Astrocyte (in vitro differentiated cells and primary cell): ENCODE measurements at regions not wholly inside any gene's neighbourhood (a gene's known extent, or its start where the extent isn't known, plus 50 kb on each side); places are given as distances from the start of the nearest gene placed in this dataset.

Source experiments
- DNase-seq: peaks from one replicate; pipeline ENCODE4 v3.0.0-alpha.2; 2010; ENCODE audit warnings: low read depth
- FAIRE-seq: peaks from 2 replicates; lab custom pipeline; 2011; peaks lifted over from hg19 to GRCh38; lab: Jason Lieb, UNC
- H2AFZ ChIP-seq: 2 replicates; pipeline ENCODE4 v1.6.0; 2012; ENCODE audit warnings: low read depth, low read length, inconsistent platforms
- H3K27ac ChIP-seq: 2 replicates; pipeline ENCODE4 v1.5.1; 2011; ENCODE audit warnings: low read depth, low read length, inconsistent platforms
- H3K27me3 ChIP-seq: 2 replicates; pipeline ENCODE4 v1.6.0; 2011; ENCODE audit warnings: low read length, inconsistent platforms; ENCODE audit not compliant: insufficient read depth
- H3K36me3 ChIP-seq: 2 replicates; pipeline ENCODE4 v1.5.1; 2011; ENCODE audit warnings: low read length, inconsistent platforms; ENCODE audit not compliant: insufficient read depth
- H3K4me1 ChIP-seq: 2 replicates; pipeline ENCODE4 v1.5.1; 2011; ENCODE audit warnings: low read length, inconsistent platforms; ENCODE audit not compliant: insufficient read depth
- H3K4me2 ChIP-seq: 2 replicates; pipeline ENCODE4 v1.6.0; 2012; ENCODE audit warnings: low read length, inconsistent platforms
- H3K4me3 ChIP-seq: 2 replicates; pipeline ENCODE4 v1.5.1; 2011; ENCODE audit warnings: low read depth, mild to moderate bottlenecking, low read length, inconsistent platforms; ENCODE audit not compliant: insufficient read depth
- H3K79me2 ChIP-seq: 2 replicates; pipeline ENCODE4 v1.6.0; 2012; ENCODE audit warnings: mild to moderate bottlenecking, low read length, inconsistent platforms; ENCODE audit not compliant: insufficient read depth
- H3K9ac ChIP-seq: 2 replicates; pipeline ENCODE4 v1.6.0; 2012; ENCODE audit warnings: mild to moderate bottlenecking, low read length, inconsistent platforms
- H3K9me3 ChIP-seq: 2 replicates; pipeline ENCODE4 v1.5.1; 2012; ENCODE audit warnings: low read depth, mild to moderate bottlenecking, low read length, inconsistent platforms; ENCODE audit not compliant: insufficient read depth
- H4K20me1 ChIP-seq: 2 replicates; pipeline ENCODE4 v1.6.0; 2012; ENCODE audit warnings: low read length, inconsistent platforms; ENCODE audit not compliant: insufficient read depth
- H3K27ac Mint-ChIP-seq: one replicate; pipeline ENCODE4 v1.8.0; 2021; ENCODE audit warnings: mild to moderate bottlenecking, mixed read lengths; ENCODE audit not compliant: unreplicated experiment
- H3K27me3 Mint-ChIP-seq: one replicate; pipeline ENCODE4 v1.8.0; 2021; ENCODE audit warnings: low read depth, mixed read lengths; ENCODE audit not compliant: unreplicated experiment
- H3K36me3 Mint-ChIP-seq: one replicate; pipeline ENCODE4 v1.8.0; 2021; ENCODE audit warnings: low read depth, mixed read lengths; ENCODE audit not compliant: unreplicated experiment
- H3K4me1 Mint-ChIP-seq: one replicate; pipeline ENCODE4 v1.8.0; 2021; ENCODE audit warnings: low read depth, mixed read lengths; ENCODE audit not compliant: unreplicated experiment
- H3K4me3 Mint-ChIP-seq: one replicate; pipeline ENCODE4 v1.8.0; 2021; ENCODE audit warnings: mild to moderate bottlenecking, moderate library complexity, mixed read lengths; ENCODE audit not compliant: unreplicated experiment
- H3K9me3 Mint-ChIP-seq: one replicate; pipeline ENCODE4 v1.8.0; 2021; ENCODE audit warnings: mild to moderate bottlenecking, mixed read lengths; ENCODE audit not compliant: unreplicated experiment
- EZH2 ChIP-seq: IDR thresholded peaks from 2 replicates; pipeline ENCODE4 v1.6.1; 2012; ENCODE audit warnings: mild to moderate bottlenecking, low read length, inconsistent platforms; ENCODE audit not compliant: insufficient read depth
- TF ChIP-seq, protein P1 (sequence below): IDR thresholded peaks from 2 replicates; pipeline ENCODE4 v1.5.1; 2011; ENCODE audit warnings: low read depth, mild to moderate bottlenecking, inconsistent platforms, low read length, moderate library complexity; ENCODE audit not compliant: insufficient read depth

DNA sequence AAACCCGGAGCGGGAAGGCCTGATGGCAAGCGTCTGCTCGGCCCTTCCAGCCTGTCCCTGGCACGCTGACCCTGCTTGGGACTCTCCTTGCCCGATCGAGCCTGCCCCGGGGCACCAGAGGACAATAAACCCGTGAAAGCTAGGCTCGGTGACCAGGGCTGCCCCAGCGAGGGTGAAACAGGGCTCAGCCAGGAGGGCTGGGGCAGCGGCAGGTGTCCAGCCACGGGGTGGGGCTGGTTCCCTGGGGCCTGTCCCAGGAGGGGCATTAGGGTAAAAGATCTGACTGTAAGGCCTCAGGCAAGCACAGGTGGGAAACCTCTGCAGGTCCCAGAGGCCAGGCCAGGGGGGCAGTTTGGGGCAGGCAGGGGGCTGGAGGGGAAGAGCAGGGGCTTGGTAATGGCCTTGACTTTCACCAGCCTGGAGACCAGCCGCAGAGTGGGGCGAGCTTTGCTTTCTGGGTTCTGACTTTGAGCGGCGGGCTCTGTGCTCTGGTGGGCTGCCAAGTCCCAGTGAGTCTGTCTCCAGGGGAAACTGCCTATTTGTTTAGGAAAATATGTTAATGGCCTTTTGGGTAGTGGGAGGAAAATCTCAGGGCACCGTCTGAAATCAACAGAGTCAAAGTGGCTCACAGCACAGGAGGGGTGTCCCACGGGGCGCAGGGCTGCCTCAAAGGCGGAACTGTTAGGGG is 68.2 kb upstream of the INPP5A start:
- H3K36me3 Mint-ChIP-seq: no peaks in the 10 kb centered on the region

DNA sequence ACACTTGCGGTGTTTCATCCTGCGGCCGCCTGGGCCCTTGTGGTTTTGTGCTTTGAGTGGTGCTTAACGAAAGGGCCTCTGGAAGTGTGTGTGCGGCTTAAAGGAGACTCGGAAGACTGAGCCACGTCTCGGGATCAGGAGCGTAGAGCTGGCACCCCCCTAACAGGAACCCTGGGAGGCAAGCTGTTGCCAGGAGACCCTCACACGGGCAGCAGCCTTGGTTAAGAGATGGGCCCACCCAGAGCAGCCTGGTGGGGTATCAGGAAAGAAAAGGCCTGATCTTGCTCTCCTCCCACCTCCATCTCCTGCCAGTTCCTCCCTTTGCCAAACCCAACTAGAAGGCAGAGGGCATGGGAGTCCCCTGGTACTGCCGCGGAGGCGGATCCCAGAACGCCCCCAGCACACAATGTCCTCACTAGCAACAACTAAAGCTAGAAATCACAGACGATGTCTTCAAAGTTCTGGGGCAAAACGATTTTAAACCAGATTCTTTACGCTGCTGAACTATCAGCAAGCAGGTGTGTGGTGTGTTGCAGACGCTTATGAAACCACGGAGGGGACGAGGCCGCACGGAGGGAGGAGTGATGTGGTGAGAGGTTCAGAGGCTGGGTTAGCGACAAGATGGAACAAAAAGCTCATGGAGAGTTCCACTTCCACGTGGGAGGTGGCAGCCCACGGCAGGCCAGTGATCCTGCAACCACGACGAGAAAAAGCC is 67.0 kb upstream of the INPP5A start:
- no peak overlapping the region for H3K27ac Mint-ChIP-seq
- FAIRE-seq (no peak), DNase-seq (peak; percentile 38)
- Histone ChIP-seq H2AFZ (peak overlapping the region; percentile 44), H4K20me1 (no peaks in the 10 kb centered on the region), H3K4me2 (peak overlapping the region; percentile 8), H3K4me3 (no peak overlapping the region), H3K9me3 (no peaks in the 10 kb centered on the region), H3K27me3 (no peaks in the 10 kb centered on the region), H3K79me2 (no peaks in the 10 kb centered on the region), H3K4me1 (no peaks in the 10 kb centered on the region), H3K36me3 (no peaks in the 10 kb centered on the region), H3K9ac (no peak overlapping the region), H3K27ac (no peak overlapping the region)
- H3K4me1 Mint-ChIP-seq: no peaks in the 10 kb centered on the region
- peaks cover 4% of the 10 kb centered on the region for H3K9me3 Mint-ChIP-seq
- peaks cover 6% of the 10 kb centered on the region for H3K27me3 Mint-ChIP-seq
- no peak for TF ChIP-seq EZH2
- TF ChIP-seq, protein P1, sequence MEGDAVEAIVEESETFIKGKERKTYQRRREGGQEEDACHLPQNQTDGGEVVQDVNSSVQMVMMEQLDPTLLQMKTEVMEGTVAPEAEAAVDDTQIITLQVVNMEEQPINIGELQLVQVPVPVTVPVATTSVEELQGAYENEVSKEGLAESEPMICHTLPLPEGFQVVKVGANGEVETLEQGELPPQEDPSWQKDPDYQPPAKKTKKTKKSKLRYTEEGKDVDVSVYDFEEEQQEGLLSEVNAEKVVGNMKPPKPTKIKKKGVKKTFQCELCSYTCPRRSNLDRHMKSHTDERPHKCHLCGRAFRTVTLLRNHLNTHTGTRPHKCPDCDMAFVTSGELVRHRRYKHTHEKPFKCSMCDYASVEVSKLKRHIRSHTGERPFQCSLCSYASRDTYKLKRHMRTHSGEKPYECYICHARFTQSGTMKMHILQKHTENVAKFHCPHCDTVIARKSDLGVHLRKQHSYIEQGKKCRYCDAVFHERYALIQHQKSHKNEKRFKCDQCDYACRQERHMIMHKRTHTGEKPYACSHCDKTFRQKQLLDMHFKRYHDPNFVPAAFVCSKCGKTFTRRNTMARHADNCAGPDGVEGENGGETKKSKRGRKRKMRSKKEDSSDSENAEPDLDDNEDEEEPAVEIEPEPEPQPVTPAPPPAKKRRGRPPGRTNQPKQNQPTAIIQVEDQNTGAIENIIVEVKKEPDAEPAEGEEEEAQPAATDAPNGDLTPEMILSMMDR: no peak
- no peak overlapping the region for H3K4me3 Mint-ChIP-seq
- no peaks in the 10 kb centered on the region for H3K36me3 Mint-ChIP-seq

More for the DNA sequence above, 68.2 kb upstream of the INPP5A start:
- H3K27me3 Mint-ChIP-seq: peaks cover 7% of the 10 kb centered on the region
- no peaks in the 10 kb centered on the region for H3K4me1 ChIP-seq
- H3K9me3 Mint-ChIP-seq: peaks cover 4% of the 10 kb centered on the region
- no peak overlapping the region for H2AFZ ChIP-seq
- H3K27me3 ChIP-seq: no peaks in the 10 kb centered on the region
- no peak for DNase-seq
- no peak overlapping the region for H3K4me3 Mint-ChIP-seq
- H3K9ac ChIP-seq: no peak overlapping the region
- H3K79me2 ChIP-seq: no peaks in the 10 kb centered on the region
- no peak overlapping the region for H3K4me3 ChIP-seq
- no peaks in the 10 kb centered on the region for H3K9me3 ChIP-seq
- H3K4me2 ChIP-seq: no peak overlapping the region
- no peak for FAIRE-seq
- H3K4me1 Mint-ChIP-seq: no peaks in the 10 kb centered on the region
- no peaks in the 10 kb centered on the region for H3K36me3 ChIP-seq
- H4K20me1 ChIP-seq: no peaks in the 10 kb centered on the region
- H3K27ac ChIP-seq: no peak overlapping the region
- no peak overlapping the region for H3K27ac Mint-ChIP-seq
- TF ChIP-seq EZH2: no peak
- TF ChIP-seq, protein P1: no peak

DNA sequence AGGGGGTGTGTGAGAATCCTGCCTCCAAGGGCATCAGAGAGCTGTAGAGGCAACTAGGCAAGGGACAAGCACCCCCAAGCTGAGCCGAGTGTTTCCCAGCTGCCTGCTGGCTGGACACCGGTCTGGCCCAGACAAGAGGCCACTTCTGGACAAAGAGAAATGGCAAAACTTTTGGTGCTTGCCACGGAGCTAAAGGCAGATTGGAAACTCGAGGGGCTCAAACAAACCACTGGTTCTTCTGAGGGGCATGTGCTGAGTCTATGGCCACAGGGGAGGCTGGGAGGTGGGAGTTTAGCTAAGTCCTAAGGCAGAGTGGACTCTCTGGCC is 66.5 kb upstream of the INPP5A start:
- Mint-ChIP-seq H3K27me3 (peaks cover 11% of the 10 kb centered on the region), H3K4me3 (no peak overlapping the region), H3K36me3 (no peaks in the 10 kb centered on the region), H3K4me1 (no peaks in the 10 kb centered on the region), H3K27ac (no peak overlapping the region), H3K9me3 (peaks cover 4% of the 10 kb centered on the region)
- Histone ChIP-seq H3K79me2 (no peaks in the 10 kb centered on the region), H3K4me3 (no peak overlapping the region), H4K20me1 (no peaks in the 10 kb centered on the region), H3K4me2 (no peak overlapping the region), H3K27ac (no peak overlapping the region), H2AFZ (peak overlapping the region; percentile 44), H3K9me3 (no peaks in the 10 kb centered on the region), H3K9ac (no peak overlapping the region), H3K4me1 (no peaks in the 10 kb centered on the region), H3K27me3 (no peaks in the 10 kb centered on the region), H3K36me3 (no peaks in the 10 kb centered on the region)
- TF ChIP-seq EZH2: no peak
- TF ChIP-seq, protein P1: no peak
- DNase-seq (no peak), FAIRE-seq (no peak)
